ENCODE measurements at regions not wholly inside any gene's neighbourhood (a gene's known extent, or its start where the extent isn't known, plus 50 kb on each side); places are given as distances from the start of the nearest gene placed in this dataset.

GRCh38 chr5:97629276-97629675, 446.2 kb upstream of the RIOK2 start:
- no peak for TF ChIP-seq CTCF (IDR thresholded peaks at IDR 0.05; ENCODE audit: control insufficient read depth, extremely low read depth, insufficient read depth)
- H3K4me3 ChIP-seq (ENCODE audit: low read depth, low read length) = no peak overlapping the region
- DNase-seq (ENCODE audit: low read depth) = no peak

GRCh38 chr5:97635553-97635952, 452.5 kb upstream of the RIOK2 start:
- TF ChIP-seq CTCF (IDR thresholded peaks at IDR 0.05; ENCODE audit: control insufficient read depth, extremely low read depth, insufficient read depth) = no peak
- DNase-seq (ENCODE audit: low read depth) = no peak
- H3K4me3 ChIP-seq (ENCODE audit: low read depth, low read length) = no peak overlapping the region

GRCh38 chr5:97636766-97637165, 453.7 kb upstream of the RIOK2 start:
- no peak overlapping the region for H3K4me3 ChIP-seq (ENCODE audit: low read depth, low read length)

GRCh38 chr5:97641081-97641480, 458.0 kb upstream of the RIOK2 start:
- no peak for DNase-seq (ENCODE audit: low read depth)
- no peak overlapping the region for H3K4me3 ChIP-seq (ENCODE audit: low read depth, low read length)
- TF ChIP-seq CTCF (IDR thresholded peaks at IDR 0.05; ENCODE audit: control insufficient read depth, extremely low read depth, insufficient read depth) = no peak

More at GRCh38 chr5:97636766-97637165, 453.7 kb upstream of the RIOK2 start:
- no peak for TF ChIP-seq CTCF (IDR thresholded peaks at IDR 0.05; ENCODE audit: control insufficient read depth, extremely low read depth, insufficient read depth)
- no peak for DNase-seq (ENCODE audit: low read depth)

- TF ChIP-seq CTCF (IDR thresholded peaks at IDR 0.05; ENCODE audit: control insufficient read depth, extremely low read depth, insufficient read depth) = no peak
- peak; percentile 86 for DNase-seq (ENCODE audit: low read depth)
- no peak overlapping the region for H3K4me3 ChIP-seq (ENCODE audit: low read depth, low read length)
Measured at GRCh38 chr5:97644206-97644605, 461.2 kb upstream of the RIOK2 start.

- H3K4me3 ChIP-seq (ENCODE audit: low read depth, low read length) = no peak overlapping the region
- DNase-seq (ENCODE audit: low read depth) = no peak
- TF ChIP-seq CTCF (IDR thresholded peaks at IDR 0.05; ENCODE audit: control insufficient read depth, extremely low read depth, insufficient read depth) = no peak
Measured at GRCh38 chr5:97644896-97645295, 461.8 kb upstream of the RIOK2 start.

- no peak for DNase-seq (ENCODE audit: low read depth)
- H3K4me3 ChIP-seq (ENCODE audit: low read depth, low read length) = no peak overlapping the region
- no peak for TF ChIP-seq CTCF (IDR thresholded peaks at IDR 0.05; ENCODE audit: control insufficient read depth, extremely low read depth, insufficient read depth)
Measured at GRCh38 chr5:97657239-97657638, 474.2 kb upstream of the RIOK2 start.

Measured in LNCaP clone FGC (cell line).